ENCODE measurements at regions not wholly inside any gene's neighbourhood (a gene's known extent, or its start where the extent isn't known, plus 50 kb on each side); places are given as distances from the start of the nearest gene placed in this dataset.

GRCh38 chr22:27274770-27275449, 526.6 kb downstream of the MN1 start:
- Histone ChIP-seq H3K36me3 (ENCODE audit: insufficient read depth, low read length, poor library complexity, severe bottlenecking) (no peaks in the 10 kb centered on the region), H3K4me1 (ENCODE audit: insufficient read depth, low read length, poor library complexity, severe bottlenecking) (peaks cover 8% of the 10 kb centered on the region), H3K27ac (ENCODE audit: low read depth, low read length, poor library complexity, severe bottlenecking) (no peak overlapping the region), H3K9me3 (ENCODE audit: low read depth, low read length, poor library complexity, severe bottlenecking) (no peaks in the 10 kb centered on the region), H3K4me3 (ENCODE audit: low read depth, low read length, poor library complexity, severe bottlenecking) (no peak overlapping the region), H3K27me3 (replicated peaks; ENCODE audit: insufficient read depth, low read depth, low read length, poor library complexity) (no peaks in the 10 kb centered on the region)
- ChIA-PET POLR2A (ENCODE audit: low non-redundant PET) (no interaction called here), CTCF (no interaction called here)
- intact Hi-C loops (cut with micrococcal nuclease; ENCODE audit: unreplicated experiment), result no loop called here
- BruUV-seq (replicated peaks), result no TSS peak
- DNase-seq (ENCODE audit: low spot score), result no peak
- TF ChIP-seq, protein P1, sequence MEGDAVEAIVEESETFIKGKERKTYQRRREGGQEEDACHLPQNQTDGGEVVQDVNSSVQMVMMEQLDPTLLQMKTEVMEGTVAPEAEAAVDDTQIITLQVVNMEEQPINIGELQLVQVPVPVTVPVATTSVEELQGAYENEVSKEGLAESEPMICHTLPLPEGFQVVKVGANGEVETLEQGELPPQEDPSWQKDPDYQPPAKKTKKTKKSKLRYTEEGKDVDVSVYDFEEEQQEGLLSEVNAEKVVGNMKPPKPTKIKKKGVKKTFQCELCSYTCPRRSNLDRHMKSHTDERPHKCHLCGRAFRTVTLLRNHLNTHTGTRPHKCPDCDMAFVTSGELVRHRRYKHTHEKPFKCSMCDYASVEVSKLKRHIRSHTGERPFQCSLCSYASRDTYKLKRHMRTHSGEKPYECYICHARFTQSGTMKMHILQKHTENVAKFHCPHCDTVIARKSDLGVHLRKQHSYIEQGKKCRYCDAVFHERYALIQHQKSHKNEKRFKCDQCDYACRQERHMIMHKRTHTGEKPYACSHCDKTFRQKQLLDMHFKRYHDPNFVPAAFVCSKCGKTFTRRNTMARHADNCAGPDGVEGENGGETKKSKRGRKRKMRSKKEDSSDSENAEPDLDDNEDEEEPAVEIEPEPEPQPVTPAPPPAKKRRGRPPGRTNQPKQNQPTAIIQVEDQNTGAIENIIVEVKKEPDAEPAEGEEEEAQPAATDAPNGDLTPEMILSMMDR (conservative IDR thresholded peaks at IDR 0.05; ENCODE audit: low read depth, low read length), result no peak
- TF ChIP-seq EZH2 (IDR thresholded peaks at IDR 0.05; ENCODE audit: borderline replicate concordance, low read depth, low read length, poor library complexity, severe bottlenecking), result no peak

GRCh38 chr22:27278946-27279345, 522.6 kb downstream of the MN1 start:
- CTCF ChIA-PET, result no interaction called here
- H3K4me1 ChIP-seq (ENCODE audit: insufficient read depth, low read length, poor library complexity, severe bottlenecking), result peaks cover 8% of the 10 kb centered on the region
- BruUV-seq (replicated peaks), result no TSS peak
- H3K4me3 ChIP-seq (ENCODE audit: low read depth, low read length, poor library complexity, severe bottlenecking), result no peak overlapping the region
- H3K9me3 ChIP-seq (ENCODE audit: low read depth, low read length, poor library complexity, severe bottlenecking), result no peaks in the 10 kb centered on the region
- H3K27ac ChIP-seq (ENCODE audit: low read depth, low read length, poor library complexity, severe bottlenecking), result no peak overlapping the region
- H3K27me3 ChIP-seq (replicated peaks; ENCODE audit: insufficient read depth, low read depth, low read length, poor library complexity), result no peaks in the 10 kb centered on the region
- POLR2A ChIA-PET (ENCODE audit: low non-redundant PET), result no interaction called here
- TF ChIP-seq EZH2 (IDR thresholded peaks at IDR 0.05; ENCODE audit: borderline replicate concordance, low read depth, low read length, poor library complexity, severe bottlenecking), result no peak
- TF ChIP-seq, protein P1 (conservative IDR thresholded peaks at IDR 0.05; ENCODE audit: low read depth, low read length), result no peak
- intact Hi-C loops (cut with micrococcal nuclease; ENCODE audit: unreplicated experiment), result no loop called here
- H3K36me3 ChIP-seq (ENCODE audit: insufficient read depth, low read length, poor library complexity, severe bottlenecking), result no peaks in the 10 kb centered on the region
- no peak for DNase-seq (ENCODE audit: low spot score)

- Histone ChIP-seq H3K36me3 (ENCODE audit: insufficient read depth, low read length, poor library complexity, severe bottlenecking) (no peaks in the 10 kb centered on the region), H3K4me3 (ENCODE audit: low read depth, low read length, poor library complexity, severe bottlenecking) (no peak overlapping the region), H3K4me1 (ENCODE audit: insufficient read depth, low read length, poor library complexity, severe bottlenecking) (no peaks in the 10 kb centered on the region), H3K27ac (ENCODE audit: low read depth, low read length, poor library complexity, severe bottlenecking) (no peak overlapping the region), H3K27me3 (replicated peaks; ENCODE audit: insufficient read depth, low read depth, low read length, poor library complexity) (no peaks in the 10 kb centered on the region), H3K9me3 (ENCODE audit: low read depth, low read length, poor library complexity, severe bottlenecking) (no peaks in the 10 kb centered on the region)
- CTCF ChIA-PET, result no interaction called here
- intact Hi-C loops (cut with micrococcal nuclease; ENCODE audit: unreplicated experiment), result no loop called here
- no TSS peak for BruUV-seq (replicated peaks)
- TF ChIP-seq EZH2 (IDR thresholded peaks at IDR 0.05; ENCODE audit: borderline replicate concordance, low read depth, low read length, poor library complexity, severe bottlenecking), result no peak
- TF ChIP-seq, protein P1 (conservative IDR thresholded peaks at IDR 0.05; ENCODE audit: low read depth, low read length), result no peak
- POLR2A ChIA-PET (ENCODE audit: low non-redundant PET), result no interaction called here
- DNase-seq (ENCODE audit: low spot score), result no peak
Observed at GRCh38 chr22:27283240-27283639, 518.3 kb downstream of the MN1 start.

All from A673 (cell line).